CD4-positive, alpha-beta T cell (primary cell): ENCODE measurements at regions not wholly inside any gene's neighbourhood (a gene's known extent, or its start where the extent isn't known, plus 50 kb on each side); places are given as distances from the start of the nearest gene placed in this dataset.

ENCODE experiments used
- ATAC-seq: fragments of 200-7000 bp; cut with Tn5 transposase; one replicate; pipeline ENCODE4 v1.10.0; 2022; ENCODE audit warnings: mild to moderate bottlenecking; ENCODE audit not compliant: poor library complexity
- CTCF ChIA-PET: fragments of 350-600 bp; sonication (Branson Sonifier 250); formaldehyde crosslinking; loops from one replicate; lab custom pipeline; 2021; ENCODE audit warnings: antibody characterized with exemption, inconsistent platforms; lab: Charles Lee
- POLR2A ChIA-PET: fragments of 350-600 bp; sonication (Branson Sonifier 250); formaldehyde crosslinking; loops from one replicate; lab custom pipeline; 2021; ENCODE audit warnings: antibody characterized with exemption, inconsistent platforms; lab: Charles Lee
- DNase-seq, 14 experiments: peaks; one replicate each; pipeline ENCODE4 v3.0.0-alpha.2; 2013 to 2020; ENCODE audit warnings: mixed read lengths in 2 of 14
- H3K27ac ChIP-seq, 2 donors: one replicate each; pipeline versions ENCODE4 v1.5.1 to v1.7.0; 2013; ENCODE audit warnings: low read length in 2 of 2, low read depth in 1 of 2, mild to moderate bottlenecking in 1 of 2
- H3K27me3 ChIP-seq, 2 experiments: 1 replicate in 1 of 2; 2 replicates in 1 of 2; pipeline versions ENCODE4 v1.6.1 to v1.7.0; 2013; ENCODE audit warnings: low read length in 2 of 2, control low read depth in 1 of 2, mild to moderate bottlenecking in 1 of 2, moderate library complexity in 1 of 2; ENCODE audit not compliant: insufficient read depth in 2 of 2, control insufficient read depth in 1 of 2
- H3K36me3 ChIP-seq: one replicate; pipeline ENCODE4 v1.6.1; 2013; ENCODE audit warnings: low read length, control low read depth; ENCODE audit not compliant: insufficient read depth
- H3K4me1 ChIP-seq: one replicate; pipeline ENCODE4 v1.6.1; 2013; ENCODE audit warnings: low read length, control low read depth; ENCODE audit not compliant: insufficient read depth
- H3K4me3 ChIP-seq: one replicate; pipeline ENCODE4 v1.5.1; 2013; ENCODE audit warnings: mild to moderate bottlenecking, low read length, moderate library complexity
- H3K9me3 ChIP-seq, 2 experiments: 1 replicate in 1 of 2; 2 replicates in 1 of 2; pipeline versions ENCODE4 v1.6.1 to v1.7.0; 2013; ENCODE audit warnings: low read length in 2 of 2, mild to moderate bottlenecking in 2 of 2, control low read depth in 1 of 2, moderate library complexity in 1 of 2; ENCODE audit not compliant: control insufficient read depth in 1 of 2, insufficient read depth in 1 of 2
- H3K27ac Mint-ChIP-seq: one replicate; pipeline ENCODE4 v1.8.0; 2020; ENCODE audit warnings: mixed read lengths
- H3K27me3 Mint-ChIP-seq: one replicate; pipeline ENCODE4 v1.8.0; 2021; ENCODE audit warnings: mixed read lengths
- H3K36me3 Mint-ChIP-seq: one replicate; pipeline ENCODE4 v1.8.0; 2021; ENCODE audit warnings: low read depth, mixed read lengths
- H3K4me1 Mint-ChIP-seq: one replicate; pipeline ENCODE4 v1.8.0; 2021; ENCODE audit warnings: low read depth, mixed read lengths
- H3K4me3 Mint-ChIP-seq: one replicate; pipeline ENCODE4 v1.8.0; 2020; ENCODE audit warnings: mild to moderate bottlenecking, mixed read lengths
- H3K9me3 Mint-ChIP-seq: one replicate; pipeline ENCODE4 v1.8.0; 2020; ENCODE audit warnings: mixed read lengths
- intact Hi-C, 2 experiments: fragments of 100-400 bp; cut with DNase I in 1 of 2; cut with micrococcal nuclease in 1 of 2; formaldehyde crosslinking; loops; one replicate each; pipeline versions ENCODE4 v1.15.1 to v1.9.0; 2023 to 2025; cut with DNase I, micrococcal nuclease
- TF ChIP-seq, protein P1 (sequence below): fragments of 200-600 bp; IDR thresholded peaks from one replicate; pipeline ENCODE4 v1.8.0; 2022; ENCODE audit warnings: antibody characterized with exemption, mild to moderate bottlenecking

DNA sequence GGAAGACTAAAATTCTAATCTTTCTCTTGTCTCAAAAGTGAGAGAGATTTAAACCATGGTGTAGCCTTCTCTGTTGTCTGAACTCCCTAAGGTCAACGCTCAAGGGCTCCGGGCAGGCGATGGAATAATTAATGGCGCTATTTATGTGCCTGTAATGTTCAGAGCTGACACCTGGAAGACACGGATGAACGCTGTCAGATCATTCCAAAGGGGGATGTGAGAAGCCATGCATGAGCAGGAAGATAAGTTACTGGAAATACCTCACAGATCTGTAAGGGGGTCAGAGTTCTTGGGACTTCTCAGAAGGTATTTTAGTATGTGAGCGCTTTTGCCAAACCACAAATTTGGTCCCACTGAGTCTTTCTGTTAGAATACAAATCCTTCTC, 73.3 kb upstream of the MTPN start:
- no peak for ATAC-seq

GRCh38 chr7:136049818-136050461, 72.8 kb upstream of the MTPN start:
- H3K36me3 Mint-ChIP-seq: peaks cover 8% of the 10 kb centered on the region
- POLR2A ChIA-PET: no interaction called here
- H3K36me3 ChIP-seq: no peaks in the 10 kb centered on the region

More for the DNA sequence above, 73.3 kb upstream of the MTPN start:
- CTCF ChIA-PET: no interaction called here
- H3K36me3 ChIP-seq: no peaks in the 10 kb centered on the region
- Mint-ChIP-seq H3K4me1 (no peaks in the 10 kb centered on the region), H3K9me3 (peaks cover 2% of the 10 kb centered on the region), H3K36me3 (peaks cover 6% of the 10 kb centered on the region), H3K4me3 (no peak overlapping the region), H3K27ac (no peak overlapping the region), H3K27me3 (no peaks in the 10 kb centered on the region)
- H3K4me1 ChIP-seq: no peaks in the 10 kb centered on the region
- H3K9me3 ChIP-seq: peaks cover 0 to 4% of the 10 kb centered on the region in 2 experiments
- intact Hi-C loops: no loop called here
- POLR2A ChIA-PET: no interaction called here
- H3K27ac ChIP-seq: no peak overlapping the region
- DNase-seq: no peak
- no peaks in the 10 kb centered on the region for H3K27me3 ChIP-seq
- no peak overlapping the region for H3K4me3 ChIP-seq
- TF ChIP-seq, protein P1, sequence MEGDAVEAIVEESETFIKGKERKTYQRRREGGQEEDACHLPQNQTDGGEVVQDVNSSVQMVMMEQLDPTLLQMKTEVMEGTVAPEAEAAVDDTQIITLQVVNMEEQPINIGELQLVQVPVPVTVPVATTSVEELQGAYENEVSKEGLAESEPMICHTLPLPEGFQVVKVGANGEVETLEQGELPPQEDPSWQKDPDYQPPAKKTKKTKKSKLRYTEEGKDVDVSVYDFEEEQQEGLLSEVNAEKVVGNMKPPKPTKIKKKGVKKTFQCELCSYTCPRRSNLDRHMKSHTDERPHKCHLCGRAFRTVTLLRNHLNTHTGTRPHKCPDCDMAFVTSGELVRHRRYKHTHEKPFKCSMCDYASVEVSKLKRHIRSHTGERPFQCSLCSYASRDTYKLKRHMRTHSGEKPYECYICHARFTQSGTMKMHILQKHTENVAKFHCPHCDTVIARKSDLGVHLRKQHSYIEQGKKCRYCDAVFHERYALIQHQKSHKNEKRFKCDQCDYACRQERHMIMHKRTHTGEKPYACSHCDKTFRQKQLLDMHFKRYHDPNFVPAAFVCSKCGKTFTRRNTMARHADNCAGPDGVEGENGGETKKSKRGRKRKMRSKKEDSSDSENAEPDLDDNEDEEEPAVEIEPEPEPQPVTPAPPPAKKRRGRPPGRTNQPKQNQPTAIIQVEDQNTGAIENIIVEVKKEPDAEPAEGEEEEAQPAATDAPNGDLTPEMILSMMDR: no peak

DNA sequence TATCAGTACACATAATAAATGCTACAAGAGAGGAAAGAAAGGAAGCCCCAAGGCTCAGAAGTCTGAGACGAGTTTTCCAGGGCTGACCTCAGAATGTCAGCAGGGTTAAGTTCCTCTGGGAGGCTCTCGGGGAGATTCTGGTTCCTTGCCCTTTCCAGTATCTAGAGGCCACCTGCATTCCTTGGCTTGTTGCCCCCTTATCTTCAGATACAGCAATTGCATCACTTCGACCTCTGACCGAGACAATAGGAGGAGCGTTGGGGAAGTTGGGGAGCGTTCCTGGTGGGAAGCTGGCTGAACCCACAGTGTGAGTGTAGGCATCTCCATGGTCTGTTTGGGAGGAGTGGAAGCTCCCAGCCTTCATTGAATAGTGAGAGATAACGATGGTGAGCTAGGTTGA, 72.0 kb upstream of the MTPN start:
- no peaks in the 10 kb centered on the region for H3K4me1 ChIP-seq
- DNase-seq (no peak), ATAC-seq (no peak)
- peaks cover 0 to 4% of the 10 kb centered on the region in 2 experiments for H3K9me3 ChIP-seq
- no peak overlapping the region for H3K27ac Mint-ChIP-seq
- no peaks in the 10 kb centered on the region for H3K36me3 ChIP-seq
- TF ChIP-seq, protein P1: no peak
- no peak overlapping the region for H3K27ac ChIP-seq
- intact Hi-C loops: no loop called here
- H3K4me1 Mint-ChIP-seq: no peaks in the 10 kb centered on the region
- H3K4me3 Mint-ChIP-seq: no peak overlapping the region
- H3K27me3 Mint-ChIP-seq: no peaks in the 10 kb centered on the region
- peaks cover 2% of the 10 kb centered on the region for H3K9me3 Mint-ChIP-seq
- H3K4me3 ChIP-seq: no peak overlapping the region
- POLR2A ChIA-PET: no interaction called here
- H3K27me3 ChIP-seq: no peaks in the 10 kb centered on the region
- CTCF ChIA-PET: no interaction called here
- H3K36me3 Mint-ChIP-seq: peaks cover 8% of the 10 kb centered on the region

More at GRCh38 chr7:136049818-136050461, 72.8 kb upstream of the MTPN start:
- TF ChIP-seq, protein P1: no peak
- peaks cover 2% of the 10 kb centered on the region for H3K9me3 Mint-ChIP-seq
- Histone ChIP-seq H3K27me3 (no peaks in the 10 kb centered on the region), H3K27ac (no peak overlapping the region), H3K4me1 (no peaks in the 10 kb centered on the region), H3K4me3 (no peak overlapping the region), H3K9me3 (peaks cover 0 to 4% of the 10 kb centered on the region in 2 experiments)
- DNase-seq (no peak), ATAC-seq (no peak)
- H3K4me3 Mint-ChIP-seq: no peak overlapping the region
- CTCF ChIA-PET: no interaction called here
- intact Hi-C loops: no loop called here
- no peak overlapping the region for H3K27ac Mint-ChIP-seq
- H3K4me1 Mint-ChIP-seq: no peaks in the 10 kb centered on the region
- H3K27me3 Mint-ChIP-seq: no peaks in the 10 kb centered on the region
